Breast epithelium (tissue), 4 donors: ENCODE measurements at regions not wholly inside any gene's neighbourhood (a gene's known extent, or its start where the extent isn't known, plus 50 kb on each side); places are given as distances from the start of the nearest gene placed in this dataset.

Experiments used
- DNase-seq, 2 donors: peaks; one replicate each; pipeline ENCODE4 v3.0.0-alpha.2; 2019; ENCODE audit warnings: low spot score in 2 of 2
- H3K27ac ChIP-seq, 2 donors: fragments of 200-600 bp; sonication (generic) in 1 of 2; one replicate each; pipeline ENCODE4 v1.5.1; 2016 to 2019; ENCODE audit warnings: mild to moderate bottlenecking in 1 of 2
- H3K27me3 ChIP-seq, 2 donors: fragments of 200-600 bp; sonication (generic) in 1 of 2; one replicate each; pipeline versions ENCODE4 v1.5.1 to v1.6.0; 2017 to 2019; ENCODE audit warnings: control low read depth in 1 of 2, mild to moderate bottlenecking in 1 of 2
- H3K36me3 ChIP-seq: fragments of 200-600 bp; one replicate; pipeline ENCODE4 v1.5.1; 2019
- H3K4me1 ChIP-seq, 2 donors: fragments of 200-600 bp; sonication (generic); one replicate each; pipeline ENCODE4 v1.5.1; 2016 to 2019; ENCODE audit warnings: control low read depth in 1 of 2
- H3K4me3 ChIP-seq, 3 donors: fragments of 200-600 bp; sonication (generic); 1 replicate in 2 of 3; 2 replicates in 1 of 3; pipeline ENCODE4 v1.5.1; 2016 to 2019; ENCODE audit warnings: mild to moderate bottlenecking in 3 of 3, moderate library complexity in 2 of 3
- H3K9me3 ChIP-seq, 2 donors: fragments of 200-600 bp; sonication (generic) in 1 of 2; one replicate each; pipeline ENCODE4 v1.5.1; 2016 to 2019; ENCODE audit warnings: control low read depth in 1 of 2
- POLR2A ChIP-seq: fragments of 450-650 bp; IDR thresholded peaks from one replicate; pipeline ENCODE4 v1.6.1; 2016; ENCODE audit warnings: antibody characterized with exemption, mild to moderate bottlenecking, moderate library complexity
- POLR2AphosphoS5 ChIP-seq, 3 donors: sonication (generic); formaldehyde crosslinking; IDR thresholded peaks; one replicate each; pipeline ENCODE4 v1.6.1; 2017; ENCODE audit warnings: antibody characterized with exemption in 3 of 3
- intact Hi-C: fragments of 100-400 bp; cut with DNase I; formaldehyde crosslinking; loops from one replicate; pipeline ENCODE4 v1.15.1; 2023; ENCODE audit warnings: low total_unique reads
- TF ChIP-seq, protein P1 (sequence below), 3 donors: fragments of 450-650 bp; IDR thresholded peaks; one replicate each; pipeline ENCODE4 v1.5.1; 2016 to 2017; ENCODE audit warnings: antibody characterized with exemption in 3 of 3, mild to moderate bottlenecking in 3 of 3, moderate library complexity in 3 of 3

DNA sequence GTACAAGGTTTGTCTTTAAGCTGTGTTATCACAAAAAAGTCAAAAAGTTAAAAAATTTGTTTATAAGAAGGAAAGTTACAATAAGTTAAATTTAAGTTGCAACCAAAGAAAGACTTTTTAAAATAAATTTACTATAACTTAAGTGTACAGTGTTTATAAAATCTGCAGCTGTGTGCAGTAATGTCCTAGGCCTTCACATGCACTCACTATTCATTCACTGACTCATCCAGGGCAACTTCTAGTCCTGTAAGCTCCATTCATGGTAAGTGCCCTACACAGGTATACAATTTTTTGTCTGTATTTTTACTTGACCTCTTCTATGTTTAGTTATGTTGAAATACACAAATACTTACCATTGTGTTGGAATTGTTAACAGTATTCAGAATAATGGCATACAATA is 667.9 kb upstream of the SLITRK5 start:
- Histone ChIP-seq H3K36me3 (no peaks in the 10 kb centered on the region), H3K4me3 (no peak overlapping the region), H3K4me1 (no peaks in the 10 kb centered on the region), H3K9me3 (peaks cover 0 to 5% of the 10 kb centered on the region in 2 donors), H3K27me3 (no peaks in the 10 kb centered on the region), H3K27ac (no peak overlapping the region)
- DNase-seq, result no peak
- intact Hi-C loops, result no loop called here
- TF ChIP-seq POLR2A (no peak), POLR2AphosphoS5 (IDR thresholded peaks at IDR 0.05) (no peak)
- TF ChIP-seq, protein P1, sequence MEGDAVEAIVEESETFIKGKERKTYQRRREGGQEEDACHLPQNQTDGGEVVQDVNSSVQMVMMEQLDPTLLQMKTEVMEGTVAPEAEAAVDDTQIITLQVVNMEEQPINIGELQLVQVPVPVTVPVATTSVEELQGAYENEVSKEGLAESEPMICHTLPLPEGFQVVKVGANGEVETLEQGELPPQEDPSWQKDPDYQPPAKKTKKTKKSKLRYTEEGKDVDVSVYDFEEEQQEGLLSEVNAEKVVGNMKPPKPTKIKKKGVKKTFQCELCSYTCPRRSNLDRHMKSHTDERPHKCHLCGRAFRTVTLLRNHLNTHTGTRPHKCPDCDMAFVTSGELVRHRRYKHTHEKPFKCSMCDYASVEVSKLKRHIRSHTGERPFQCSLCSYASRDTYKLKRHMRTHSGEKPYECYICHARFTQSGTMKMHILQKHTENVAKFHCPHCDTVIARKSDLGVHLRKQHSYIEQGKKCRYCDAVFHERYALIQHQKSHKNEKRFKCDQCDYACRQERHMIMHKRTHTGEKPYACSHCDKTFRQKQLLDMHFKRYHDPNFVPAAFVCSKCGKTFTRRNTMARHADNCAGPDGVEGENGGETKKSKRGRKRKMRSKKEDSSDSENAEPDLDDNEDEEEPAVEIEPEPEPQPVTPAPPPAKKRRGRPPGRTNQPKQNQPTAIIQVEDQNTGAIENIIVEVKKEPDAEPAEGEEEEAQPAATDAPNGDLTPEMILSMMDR (IDR thresholded peaks at IDR 0.05), result no peak

DNA sequence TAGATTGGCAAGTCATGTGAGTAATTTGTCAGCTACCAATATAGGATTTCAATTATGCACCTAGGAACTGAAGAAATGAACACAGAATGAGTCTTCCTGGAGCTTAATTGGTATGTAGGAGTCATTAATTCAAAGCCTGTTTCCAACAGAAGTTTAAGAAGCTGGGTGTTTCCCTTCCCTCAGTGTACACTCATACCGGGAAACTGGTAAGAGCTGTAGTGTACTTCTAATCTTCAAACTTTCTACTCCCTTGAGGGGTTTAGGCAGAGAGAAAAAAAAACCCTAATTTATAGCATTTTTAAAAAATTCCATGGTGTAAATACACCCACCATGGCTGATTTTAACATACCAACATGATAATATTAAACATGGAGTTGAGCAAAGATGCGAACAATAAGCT is 665.7 kb upstream of the SLITRK5 start:
- H3K4me1 ChIP-seq, result no peaks in the 10 kb centered on the region
- H3K36me3 ChIP-seq, result no peaks in the 10 kb centered on the region
- H3K9me3 ChIP-seq, result peaks cover 0 to 11% of the 10 kb centered on the region in 2 donors
- DNase-seq, result no peak
- TF ChIP-seq, protein P1 (IDR thresholded peaks at IDR 0.05), result no peak
- no peak for TF ChIP-seq POLR2A
- no peak overlapping the region for H3K27ac ChIP-seq
- no peak overlapping the region for H3K4me3 ChIP-seq
- intact Hi-C loops, result no loop called here
- H3K27me3 ChIP-seq, result no peaks in the 10 kb centered on the region

- Histone ChIP-seq H3K4me3 (no peak overlapping the region), H3K27me3 (no peaks in the 10 kb centered on the region), H3K27ac (no peak overlapping the region), H3K9me3 (no peaks in the 10 kb centered on the region), H3K4me1 (no peaks in the 10 kb centered on the region), H3K36me3 (no peaks in the 10 kb centered on the region)
- no peak for DNase-seq
- intact Hi-C loops, result no loop called here
- TF ChIP-seq POLR2A (no peak), POLR2AphosphoS5 (IDR thresholded peaks at IDR 0.05) (no peak)
- TF ChIP-seq, protein P1 (IDR thresholded peaks at IDR 0.05), result no peak
These were observed 635.6 kb upstream of the SLITRK5 start for GRCh38 chr13:87035526-87035925.

DNA sequence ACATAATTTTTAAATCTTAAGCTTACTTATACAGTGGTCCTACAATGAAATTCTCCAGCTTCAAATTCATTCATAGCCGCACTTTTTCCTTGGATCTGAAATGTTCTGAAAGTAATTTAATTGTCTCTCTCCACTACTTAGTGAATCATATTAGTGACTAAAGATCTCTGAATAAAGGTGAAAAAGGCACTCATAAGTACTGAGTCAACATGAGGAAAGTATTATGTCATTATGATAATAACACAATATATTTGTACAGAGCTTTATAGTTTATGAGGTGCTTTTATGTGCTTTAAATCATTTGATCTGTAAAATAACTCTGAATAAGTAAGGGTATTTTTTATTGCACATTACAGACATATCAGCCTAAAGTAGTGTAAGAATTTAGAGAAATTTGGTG is 628.2 kb upstream of the SLITRK5 start:
- no peaks in the 10 kb centered on the region for H3K27me3 ChIP-seq
- H3K4me1 ChIP-seq, result no peaks in the 10 kb centered on the region
- H3K4me3 ChIP-seq, result no peak overlapping the region
- H3K9me3 ChIP-seq, result no peaks in the 10 kb centered on the region
- H3K36me3 ChIP-seq, result no peaks in the 10 kb centered on the region
- DNase-seq, result no peak
- no peak overlapping the region for H3K27ac ChIP-seq
- intact Hi-C loops, result no loop called here
- TF ChIP-seq POLR2A (no peak), POLR2AphosphoS5 (IDR thresholded peaks at IDR 0.05) (no peak)
- TF ChIP-seq, protein P1 (IDR thresholded peaks at IDR 0.05), result no peak

GRCh38 chr13:87052731-87053130 is 618.4 kb upstream of the SLITRK5 start:
- no peak for TF ChIP-seq POLR2A
- TF ChIP-seq, protein P1 (IDR thresholded peaks at IDR 0.05), result no peak
- TF ChIP-seq POLR2AphosphoS5 (IDR thresholded peaks at IDR 0.05), result no peak
- Histone ChIP-seq H3K27ac (no peak overlapping the region), H3K9me3 (no peaks in the 10 kb centered on the region), H3K4me1 (no peaks in the 10 kb centered on the region), H3K36me3 (no peaks in the 10 kb centered on the region), H3K4me3 (no peak overlapping the region), H3K27me3 (no peaks in the 10 kb centered on the region)
- intact Hi-C loops, result no loop called here
- no peak for DNase-seq
